ENCODE measurements at regions not wholly inside any gene's neighbourhood (a gene's known extent, or its start where the extent isn't known, plus 50 kb on each side); places are given as distances from the start of the nearest gene placed in this dataset.

- peaks cover 2% of the 10 kb centered on the region in 2 donors for H3K9me3 Mint-ChIP-seq
- ATAC-seq (replicated peaks in 1 of 2), result peak; percentile 78 to 89
- peaks cover 3 to 5% of the 10 kb centered on the region in 2 donors for H3K36me3 Mint-ChIP-seq (ENCODE audit: insufficient read depth in 2 of 2)
- peak overlapping the region in 1 of 2 donors; percentile 4 for H3K4me3 Mint-ChIP-seq
- peaks cover 18% of the 10 kb centered on the region for H3K27me3 Mint-ChIP-seq (ENCODE audit: low read depth)
- H3K27ac Mint-ChIP-seq, result peak overlapping the region; percentile 83
- H3K4me1 Mint-ChIP-seq (ENCODE audit: low read depth), result peaks cover 40% of the 10 kb centered on the region
- peak in 1 of 2 donors; percentile 30 for DNase-seq
Measured at GRCh38 chr6:14796974-14797762, 448.7 kb upstream of the JARID2 start.

GRCh38 chr6:14797875-14798593, 447.8 kb upstream of the JARID2 start:
- DNase-seq, result no peak
- peaks cover 39% of the 10 kb centered on the region for H3K4me1 Mint-ChIP-seq (ENCODE audit: low read depth)
- H3K36me3 Mint-ChIP-seq (ENCODE audit: insufficient read depth in 2 of 2), result peaks cover 3 to 5% of the 10 kb centered on the region in 2 donors
- ATAC-seq (replicated peaks in 1 of 2), result no peak
- H3K9me3 Mint-ChIP-seq, result peaks cover 2% of the 10 kb centered on the region in 2 donors
- H3K27me3 Mint-ChIP-seq (ENCODE audit: low read depth), result peaks cover 18% of the 10 kb centered on the region
- H3K4me3 Mint-ChIP-seq, result peak overlapping the region in 1 of 2 donors; percentile 4
- H3K27ac Mint-ChIP-seq, result peak overlapping the region; percentile 39

GRCh38 chr6:14798594-14798982, 447.3 kb upstream of the JARID2 start:
- DNase-seq (no peak), ATAC-seq (replicated peaks in 1 of 2) (no peak)
- peaks cover 2% of the 10 kb centered on the region in 2 donors for H3K9me3 Mint-ChIP-seq
- peaks cover 18% of the 10 kb centered on the region for H3K27me3 Mint-ChIP-seq (ENCODE audit: low read depth)
- no peak overlapping the region for H3K27ac Mint-ChIP-seq
- no peak overlapping the region for H3K4me3 Mint-ChIP-seq
- peaks cover 39% of the 10 kb centered on the region for H3K4me1 Mint-ChIP-seq (ENCODE audit: low read depth)
- peaks cover 3 to 5% of the 10 kb centered on the region in 2 donors for H3K36me3 Mint-ChIP-seq (ENCODE audit: insufficient read depth in 2 of 2)

GRCh38 chr6:14798996-14799588, 446.8 kb upstream of the JARID2 start:
- ATAC-seq (replicated peaks in 1 of 2), result no peak

GRCh38 chr6:14799928-14800327, 445.9 kb upstream of the JARID2 start:
- Mint-ChIP-seq H3K36me3 (ENCODE audit: insufficient read depth in 2 of 2) (peaks cover 3 to 5% of the 10 kb centered on the region in 2 donors), H3K4me1 (ENCODE audit: low read depth) (peaks cover 39% of the 10 kb centered on the region), H3K9me3 (peaks cover 2% of the 10 kb centered on the region in 2 donors), H3K4me3 (no peak overlapping the region), H3K27ac (no peak overlapping the region), H3K27me3 (ENCODE audit: low read depth) (peaks cover 18% of the 10 kb centered on the region)
- peak; percentile 80 to 82 for ATAC-seq (replicated peaks in 1 of 2)
- peak; percentile 32 to 43 for DNase-seq

More at GRCh38 chr6:14798996-14799588, 446.8 kb upstream of the JARID2 start:
- Mint-ChIP-seq H3K27ac (no peak overlapping the region), H3K36me3 (ENCODE audit: insufficient read depth in 2 of 2) (peaks cover 3 to 5% of the 10 kb centered on the region in 2 donors), H3K27me3 (ENCODE audit: low read depth) (peaks cover 18% of the 10 kb centered on the region), H3K4me1 (ENCODE audit: low read depth) (peaks cover 39% of the 10 kb centered on the region), H3K4me3 (no peak overlapping the region), H3K9me3 (peaks cover 2% of the 10 kb centered on the region in 2 donors)
- DNase-seq, result no peak

- peaks cover 15% of the 10 kb centered on the region for H3K27me3 Mint-ChIP-seq (ENCODE audit: low read depth)
- peaks cover 6% of the 10 kb centered on the region in 2 donors for H3K36me3 Mint-ChIP-seq (ENCODE audit: insufficient read depth in 2 of 2)
- H3K9me3 Mint-ChIP-seq, result peaks cover 3 to 7% of the 10 kb centered on the region in 2 donors
- ATAC-seq (replicated peaks in 1 of 2) (no peak), DNase-seq (no peak)
- no peak overlapping the region for H3K4me3 Mint-ChIP-seq
- H3K27ac Mint-ChIP-seq, result no peak overlapping the region
- H3K4me1 Mint-ChIP-seq (ENCODE audit: low read depth), result peaks cover 32% of the 10 kb centered on the region
Measured at GRCh38 chr6:14802514-14803160, 443.2 kb upstream of the JARID2 start.

GRCh38 chr6:14804001-14804784, 441.7 kb upstream of the JARID2 start:
- Mint-ChIP-seq H3K27ac (no peak overlapping the region), H3K4me3 (no peak overlapping the region), H3K9me3 (peaks cover 10% of the 10 kb centered on the region in 2 donors), H3K36me3 (ENCODE audit: insufficient read depth in 2 of 2) (peaks cover 12 to 13% of the 10 kb centered on the region in 2 donors), H3K27me3 (ENCODE audit: low read depth) (no peaks in the 10 kb centered on the region), H3K4me1 (ENCODE audit: low read depth) (peaks cover 16% of the 10 kb centered on the region)
- ATAC-seq (replicated peaks in 1 of 2) (no peak), DNase-seq (no peak)

GRCh38 chr6:14804785-14805210, 441.1 kb upstream of the JARID2 start:
- H3K4me3 Mint-ChIP-seq, result no peak overlapping the region
- H3K4me1 Mint-ChIP-seq (ENCODE audit: low read depth), result peaks cover 16% of the 10 kb centered on the region
- no peak overlapping the region for H3K27ac Mint-ChIP-seq
- H3K9me3 Mint-ChIP-seq, result peaks cover 10% of the 10 kb centered on the region in 2 donors
- H3K27me3 Mint-ChIP-seq (ENCODE audit: low read depth), result no peaks in the 10 kb centered on the region
- peaks cover 12 to 13% of the 10 kb centered on the region in 2 donors for H3K36me3 Mint-ChIP-seq (ENCODE audit: insufficient read depth in 2 of 2)
- ATAC-seq (replicated peaks in 1 of 2) (no peak), DNase-seq (no peak)

GRCh38 chr6:14806101-14806500, 439.8 kb upstream of the JARID2 start:
- Mint-ChIP-seq H3K4me3 (no peak overlapping the region), H3K36me3 (ENCODE audit: insufficient read depth in 2 of 2) (peaks cover 12 to 13% of the 10 kb centered on the region in 2 donors), H3K9me3 (peaks cover 10% of the 10 kb centered on the region in 2 donors), H3K4me1 (ENCODE audit: low read depth) (peaks cover 7% of the 10 kb centered on the region), H3K27ac (no peak overlapping the region), H3K27me3 (ENCODE audit: low read depth) (no peaks in the 10 kb centered on the region)
- DNase-seq (no peak), ATAC-seq (replicated peaks in 1 of 2) (no peak)

- Mint-ChIP-seq H3K4me1 (ENCODE audit: low read depth) (peaks cover 5% of the 10 kb centered on the region), H3K4me3 (no peak overlapping the region), H3K27ac (no peak overlapping the region), H3K27me3 (ENCODE audit: low read depth) (no peaks in the 10 kb centered on the region), H3K9me3 (peaks cover 10% of the 10 kb centered on the region in 2 donors), H3K36me3 (ENCODE audit: insufficient read depth in 2 of 2) (peaks cover 12 to 13% of the 10 kb centered on the region in 2 donors)
- ATAC-seq (replicated peaks in 1 of 2) (no peak), DNase-seq (no peak)
Measured at GRCh38 chr6:14807130-14807529, 438.7 kb upstream of the JARID2 start.

- Mint-ChIP-seq H3K4me3 (no peak overlapping the region), H3K9me3 (peaks cover 10% of the 10 kb centered on the region in 2 donors), H3K36me3 (ENCODE audit: insufficient read depth in 2 of 2) (peaks cover 12 to 13% of the 10 kb centered on the region in 2 donors), H3K27ac (peak overlapping the region; percentile 39), H3K27me3 (ENCODE audit: low read depth) (no peaks in the 10 kb centered on the region), H3K4me1 (ENCODE audit: low read depth) (no peaks in the 10 kb centered on the region)
- DNase-seq (no peak), ATAC-seq (replicated peaks in 1 of 2) (no peak)
Measured at GRCh38 chr6:14807971-14808370, 437.9 kb upstream of the JARID2 start.

GRCh38 chr6:14810021-14810420, 435.8 kb upstream of the JARID2 start:
- Mint-ChIP-seq H3K4me1 (ENCODE audit: low read depth) (no peaks in the 10 kb centered on the region), H3K9me3 (peaks cover 10% of the 10 kb centered on the region in 2 donors), H3K36me3 (ENCODE audit: insufficient read depth in 2 of 2) (peaks cover 12 to 13% of the 10 kb centered on the region in 2 donors), H3K27me3 (ENCODE audit: low read depth) (no peaks in the 10 kb centered on the region), H3K4me3 (no peak overlapping the region), H3K27ac (no peak overlapping the region)
- DNase-seq (no peak), ATAC-seq (replicated peaks in 1 of 2) (no peak)

Measured in activated T-cell treated with anti-CD3 and anti-CD28 coated beads, Interleukin-2, amount 50 U/mL, for 72 hours (primary cell).